NB4 (cell line): ENCODE measurements at regions not wholly inside any gene's neighbourhood (a gene's known extent, or its start where the extent isn't known, plus 50 kb on each side); places are given as distances from the start of the nearest gene placed in this dataset.

ENCODE experiments used
- CTCF ChIP-seq: IDR thresholded peaks from one replicate; pipeline ENCODE4 v1.5.1; 2012; ENCODE audit warnings: low read depth, low read length
- MAX ChIP-seq: IDR thresholded peaks from 2 replicates; pipeline ENCODE4 v1.6.1; 2011; ENCODE audit warnings: low read depth, low read length
- MYC ChIP-seq: IDR thresholded peaks from 2 replicates; pipeline ENCODE4 v1.6.1; 2011; ENCODE audit warnings: low read depth, low read length

GRCh38 chr4:31655328-31655727 is 935.2 kb downstream of the PCDH7 start:
- TF ChIP-seq CTCF = no peak
- TF ChIP-seq MAX = no peak
- TF ChIP-seq MYC = no peak
